ENCODE measurements at regions not wholly inside any gene's neighbourhood (a gene's known extent, or its start where the extent isn't known, plus 50 kb on each side); places are given as distances from the start of the nearest gene placed in this dataset.

GRCh38 chr6:9878535-9878934 lies 536.3 kb downstream of the TFAP2A start:
- no peak overlapping the region for H3K4me3 ChIP-seq
- TF ChIP-seq, protein P1, sequence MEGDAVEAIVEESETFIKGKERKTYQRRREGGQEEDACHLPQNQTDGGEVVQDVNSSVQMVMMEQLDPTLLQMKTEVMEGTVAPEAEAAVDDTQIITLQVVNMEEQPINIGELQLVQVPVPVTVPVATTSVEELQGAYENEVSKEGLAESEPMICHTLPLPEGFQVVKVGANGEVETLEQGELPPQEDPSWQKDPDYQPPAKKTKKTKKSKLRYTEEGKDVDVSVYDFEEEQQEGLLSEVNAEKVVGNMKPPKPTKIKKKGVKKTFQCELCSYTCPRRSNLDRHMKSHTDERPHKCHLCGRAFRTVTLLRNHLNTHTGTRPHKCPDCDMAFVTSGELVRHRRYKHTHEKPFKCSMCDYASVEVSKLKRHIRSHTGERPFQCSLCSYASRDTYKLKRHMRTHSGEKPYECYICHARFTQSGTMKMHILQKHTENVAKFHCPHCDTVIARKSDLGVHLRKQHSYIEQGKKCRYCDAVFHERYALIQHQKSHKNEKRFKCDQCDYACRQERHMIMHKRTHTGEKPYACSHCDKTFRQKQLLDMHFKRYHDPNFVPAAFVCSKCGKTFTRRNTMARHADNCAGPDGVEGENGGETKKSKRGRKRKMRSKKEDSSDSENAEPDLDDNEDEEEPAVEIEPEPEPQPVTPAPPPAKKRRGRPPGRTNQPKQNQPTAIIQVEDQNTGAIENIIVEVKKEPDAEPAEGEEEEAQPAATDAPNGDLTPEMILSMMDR (IDR thresholded peaks at IDR 0.05), result no peak

DNA sequence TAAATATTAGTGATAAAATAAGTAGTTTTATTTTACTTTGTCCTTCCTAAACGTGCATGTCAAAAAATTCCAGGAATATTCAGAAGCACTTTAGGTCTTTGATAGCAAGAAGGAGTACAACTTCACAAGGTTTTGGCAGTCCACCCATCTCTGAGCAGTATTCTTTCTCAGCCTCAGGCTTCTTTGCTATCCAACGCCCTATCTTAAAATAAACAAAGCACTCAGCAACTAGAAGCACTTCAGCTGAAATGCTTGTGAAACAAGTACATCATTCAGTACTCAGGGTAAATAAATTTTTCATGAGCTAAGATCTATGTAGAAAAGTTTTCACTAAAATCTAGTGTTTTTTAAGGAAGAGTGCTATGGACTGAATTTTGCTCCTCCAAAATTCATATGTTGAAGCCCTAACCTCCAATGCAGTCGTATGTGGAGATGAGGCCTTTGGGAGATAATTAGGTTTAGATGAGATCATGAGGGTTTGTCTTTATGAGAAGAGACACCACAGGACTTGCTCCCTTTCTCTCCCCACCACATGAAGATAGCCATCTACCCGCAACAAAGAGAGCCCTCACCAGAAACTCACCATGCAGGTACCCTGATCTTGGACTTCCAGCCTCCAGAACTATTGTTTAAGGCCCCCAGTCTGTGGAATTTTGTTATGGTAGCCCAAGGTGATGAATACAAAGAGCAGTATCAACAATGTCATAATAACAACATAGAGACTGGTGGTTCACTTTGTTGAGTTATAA lies 539.1 kb downstream of the TFAP2A start:
- H3K9me3 ChIP-seq, result no peaks in the 10 kb centered on the region
- H3K36me3 ChIP-seq, result no peaks in the 10 kb centered on the region
- no peak for DNase-seq (ENCODE audit: low spot score in 2 of 2)
- TF ChIP-seq, protein P1 (IDR thresholded peaks at IDR 0.05), result no peak
- no peak overlapping the region for H3K27ac ChIP-seq
- H3K4me1 ChIP-seq, result no peaks in the 10 kb centered on the region
- intact Hi-C loops (cut with DNase I), result no loop called here
- no peak overlapping the region for H3K4me3 ChIP-seq
- H3K27me3 ChIP-seq, result no peaks in the 10 kb centered on the region

More at GRCh38 chr6:9878535-9878934, 536.3 kb downstream of the TFAP2A start:
- H3K27ac ChIP-seq, result no peak overlapping the region
- intact Hi-C loops (cut with DNase I), result no loop called here
- H3K4me1 ChIP-seq, result no peaks in the 10 kb centered on the region
- no peaks in the 10 kb centered on the region for H3K36me3 ChIP-seq
- DNase-seq (ENCODE audit: low spot score in 2 of 2), result no peak
- no peaks in the 10 kb centered on the region for H3K9me3 ChIP-seq
- no peaks in the 10 kb centered on the region for H3K27me3 ChIP-seq

DNA sequence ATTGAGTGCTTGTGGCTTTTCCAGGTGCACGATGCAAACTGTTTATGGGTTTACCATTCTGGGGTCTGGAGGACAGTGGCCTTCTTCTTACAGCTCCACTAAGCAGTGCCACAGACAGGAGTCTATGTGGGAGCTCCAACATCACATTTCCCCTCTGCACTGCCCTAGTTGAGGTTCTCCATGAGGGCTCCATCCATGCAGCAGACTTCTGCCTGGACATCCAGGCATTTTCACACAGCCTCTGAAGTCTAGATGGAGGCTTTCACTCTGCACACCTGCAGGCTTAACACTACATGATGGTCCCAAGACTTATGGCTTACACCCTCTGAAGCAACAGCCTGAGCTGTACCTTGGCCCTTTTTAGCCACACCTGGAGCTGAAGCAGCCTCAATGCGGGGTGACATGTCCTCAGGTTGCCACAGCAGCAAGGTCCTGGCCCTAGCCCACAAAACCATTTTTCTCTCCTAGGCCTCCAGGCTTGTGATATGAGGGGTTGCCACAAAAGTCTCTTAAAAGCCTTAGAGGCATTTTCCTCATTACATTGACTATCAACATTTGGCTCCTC lies 552.2 kb downstream of the TFAP2A start:
- Histone ChIP-seq H3K9me3 (no peaks in the 10 kb centered on the region), H3K36me3 (no peaks in the 10 kb centered on the region), H3K27ac (no peak overlapping the region), H3K27me3 (no peaks in the 10 kb centered on the region), H3K4me1 (no peaks in the 10 kb centered on the region), H3K4me3 (no peak overlapping the region)
- DNase-seq (ENCODE audit: low spot score in 2 of 2), result no peak
- TF ChIP-seq, protein P1 (IDR thresholded peaks at IDR 0.05), result no peak
- intact Hi-C loops (cut with DNase I), result no loop called here

DNA sequence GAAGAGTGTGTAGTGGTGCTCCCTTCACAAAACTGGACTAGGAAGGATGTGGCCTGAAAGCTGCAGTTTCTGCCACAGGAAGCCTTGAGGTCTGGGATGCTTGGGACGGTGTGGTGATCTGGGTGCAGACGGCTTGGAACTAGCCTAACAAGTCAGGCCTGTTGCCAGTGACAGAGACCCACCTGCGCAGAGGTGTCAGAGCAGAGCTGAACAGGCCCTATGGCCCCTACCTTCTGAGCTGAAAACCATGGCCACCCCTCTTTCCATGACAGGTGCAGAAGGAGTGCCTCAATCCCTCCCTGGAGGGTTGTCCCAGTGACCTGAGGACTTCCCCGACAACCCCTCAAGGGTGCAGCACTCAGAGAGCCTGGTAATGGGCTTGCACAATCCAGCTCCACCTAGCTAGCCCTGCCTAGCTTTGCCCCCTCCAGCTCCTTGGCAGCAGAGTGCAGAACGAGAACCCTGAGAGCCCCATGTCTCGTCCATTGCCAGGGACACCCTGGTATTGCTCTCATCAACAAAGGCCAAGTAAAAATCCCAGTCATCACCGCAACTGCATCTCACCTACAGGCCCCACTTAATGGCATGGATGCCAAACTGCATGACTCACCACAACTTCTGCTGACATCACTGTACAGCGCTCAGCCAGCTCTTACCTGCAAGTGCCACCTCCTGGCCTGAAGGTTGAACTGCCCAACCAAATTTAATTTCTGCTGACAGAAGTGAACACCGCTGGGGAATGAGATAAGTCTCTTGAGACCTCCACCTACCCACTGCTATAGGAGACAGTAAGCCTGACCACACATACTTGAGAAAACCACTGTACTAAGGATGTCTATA lies 563.1 kb downstream of the TFAP2A start:
- peaks cover 13 to 15% of the 10 kb centered on the region in 2 donors for H3K9me3 ChIP-seq
- TF ChIP-seq, protein P1 (IDR thresholded peaks at IDR 0.05), result no peak
- H3K27ac ChIP-seq, result no peak overlapping the region
- no peaks in the 10 kb centered on the region for H3K4me1 ChIP-seq
- no peak for DNase-seq (ENCODE audit: low spot score in 2 of 2)
- no peaks in the 10 kb centered on the region for H3K36me3 ChIP-seq
- intact Hi-C loops (cut with DNase I), result no loop called here
- H3K27me3 ChIP-seq, result no peaks in the 10 kb centered on the region
- H3K4me3 ChIP-seq, result no peak overlapping the region

DNA sequence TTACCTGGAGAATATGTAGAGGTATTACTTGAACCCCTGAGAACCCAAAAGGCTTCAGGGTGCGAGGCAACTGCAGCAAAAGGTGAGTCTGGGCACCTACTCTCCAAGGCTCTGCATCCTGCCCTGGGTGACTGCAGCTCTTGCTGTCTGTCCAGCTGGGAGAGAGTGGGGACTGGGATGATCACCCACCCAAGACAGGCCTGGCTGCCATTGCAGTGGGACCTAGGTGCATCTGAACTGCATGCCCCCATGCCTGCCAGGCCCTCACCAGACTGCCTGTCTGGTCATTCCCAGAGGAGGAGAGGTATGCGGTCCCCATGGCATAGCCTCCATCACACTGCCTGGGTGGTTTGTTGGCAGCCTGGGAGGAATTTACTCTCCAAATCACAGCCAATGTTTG lies 563.9 kb downstream of the TFAP2A start:
- TF ChIP-seq, protein P1 (IDR thresholded peaks at IDR 0.05), result no peak
- no peak for DNase-seq (ENCODE audit: low spot score in 2 of 2)
- intact Hi-C loops (cut with DNase I), result no loop called here
- Histone ChIP-seq H3K27me3 (no peaks in the 10 kb centered on the region), H3K36me3 (no peaks in the 10 kb centered on the region), H3K9me3 (peaks cover 13 to 23% of the 10 kb centered on the region in 2 donors), H3K4me3 (no peak overlapping the region), H3K27ac (no peak overlapping the region), H3K4me1 (no peaks in the 10 kb centered on the region)

All from ascending aorta (tissue), 2 donors.